SU-DHL-6 (cell line): ENCODE measurements at regions not wholly inside any gene's neighbourhood (a gene's known extent, or its start where the extent isn't known, plus 50 kb on each side); places are given as distances from the start of the nearest gene placed in this dataset.

Experiments
- H2AFZ ChIP-seq: fragments of 200-600 bp; sonication (generic); 2 replicates; pipeline ENCODE4 v1.6.1; 2014; ENCODE audit warnings: low read depth, mild to moderate bottlenecking, moderate library complexity, mixed read lengths, antibody characterized with exemption, low read length; ENCODE audit not compliant: severe bottlenecking
- H3F3A ChIP-seq: fragments of 200-600 bp; shearing (Covaris generic); 2 replicates; pipeline ENCODE4 v1.6.0; 2016; ENCODE audit warnings: antibody characterized with exemption, mild to moderate bottlenecking; ENCODE audit not compliant: insufficient read depth
- H3K27ac ChIP-seq: fragments of 200-600 bp; sonication (generic); 2 replicates; pipeline ENCODE4 v1.5.1; 2016; ENCODE audit warnings: low read depth, mild to moderate bottlenecking, low read length, moderate library complexity, mixed read lengths
- H3K27me3 ChIP-seq: fragments of 200-600 bp; sonication (generic), shearing (Covaris generic); 2 replicates; pipeline ENCODE4 v1.6.0; 2014; ENCODE audit warnings: mild to moderate bottlenecking, low read length
- H3K36me3 ChIP-seq: fragments of 200-600 bp; sonication (generic); 2 replicates; pipeline ENCODE4 v1.6.1; 2014; ENCODE audit warnings: mild to moderate bottlenecking, low read length, mixed read lengths
- H3K4me2 ChIP-seq: fragments of 300-600, 200-600 bp; shearing (Covaris generic), sonication (generic); 2 replicates; pipeline ENCODE4 v1.6.0; 2014; ENCODE audit warnings: low read length, low read depth, mild to moderate bottlenecking; ENCODE audit not compliant: poor library complexity, severe bottlenecking
- H3K4me3 ChIP-seq: fragments of 200-600 bp; sonication (generic); 2 replicates; pipeline ENCODE4 v1.5.1; 2014; ENCODE audit warnings: antibody characterized with exemption, low read length, mild to moderate bottlenecking, mixed read lengths; ENCODE audit not compliant: insufficient read depth, poor library complexity, severe bottlenecking
- H3K79me2 ChIP-seq: fragments of 200-600 bp; sonication (generic); 2 replicates; pipeline ENCODE4 v1.6.1; 2014; ENCODE audit warnings: mild to moderate bottlenecking, low read length, moderate library complexity; ENCODE audit not compliant: insufficient read depth
- H3K9ac ChIP-seq: fragments of 200-600 bp; sonication (generic); 2 replicates; pipeline ENCODE4 v1.7.0; 2014; ENCODE audit warnings: mild to moderate bottlenecking, low read length
- H3K9me2 ChIP-seq: fragments of 200-600 bp; sonication (generic); replicated peaks from 2 replicates; pipeline ENCODE4 v1.6.1; 2014; ENCODE audit warnings: low read length; ENCODE audit not compliant: insufficient read depth
- H3K9me3 ChIP-seq: fragments of 200-600 bp; sonication (generic); 2 replicates; pipeline ENCODE4 v1.6.1; 2014; ENCODE audit warnings: low read length, mixed read lengths; ENCODE audit not compliant: insufficient read depth
- H4K20me1 ChIP-seq: fragments of 200-600 bp; sonication (generic); 2 replicates; pipeline ENCODE4 v1.6.1; 2014; ENCODE audit warnings: low read depth, mild to moderate bottlenecking, antibody characterized with exemption, low read length, moderate library complexity, mixed read lengths
- CTCF ChIP-seq: fragments of 200-600 bp; sonication (generic); IDR thresholded peaks from one replicate; pipeline ENCODE4 v1.5.1; 2017; ENCODE audit warnings: antibody characterized with exemption, mild to moderate bottlenecking, low read length, moderate library complexity; ENCODE audit not compliant: insufficient read depth, poor library complexity, severe bottlenecking
- EZH2phosphoT487 ChIP-seq: fragments of 200-600 bp; sonication (generic), shearing (Covaris generic); conservative IDR thresholded peaks from 2 replicates; pipeline ENCODE4 v1.6.1; 2018; ENCODE audit warnings: mild to moderate bottlenecking, antibody characterized with exemption, low read length, moderate library complexity, mixed read lengths

- H3K27ac ChIP-seq = no peak overlapping the region
- H4K20me1 ChIP-seq = no peaks in the 10 kb centered on the region
- H3K27me3 ChIP-seq = no peaks in the 10 kb centered on the region
- no peaks in the 10 kb centered on the region for H3F3A ChIP-seq
- no peak overlapping the region for H3K4me3 ChIP-seq
- H3K36me3 ChIP-seq = no peaks in the 10 kb centered on the region
- no peaks in the 10 kb centered on the region for H3K79me2 ChIP-seq
- H2AFZ ChIP-seq = no peak overlapping the region
- H3K9me2 ChIP-seq = no peaks in the 10 kb centered on the region
- H3K9me3 ChIP-seq = no peaks in the 10 kb centered on the region
- no peak for TF ChIP-seq CTCF
- TF ChIP-seq EZH2phosphoT487 = no peak
- no peak overlapping the region for H3K9ac ChIP-seq
- H3K4me2 ChIP-seq = no peak overlapping the region
Measured at GRCh38 chr2:887639-888038, 63.0 kb upstream of the SNTG2 start.

- H4K20me1 ChIP-seq = no peaks in the 10 kb centered on the region
- H3K9me2 ChIP-seq = no peaks in the 10 kb centered on the region
- H3K36me3 ChIP-seq = no peaks in the 10 kb centered on the region
- TF ChIP-seq CTCF = no peak
- H3K79me2 ChIP-seq = no peaks in the 10 kb centered on the region
- H3F3A ChIP-seq = no peaks in the 10 kb centered on the region
- H3K27me3 ChIP-seq = no peaks in the 10 kb centered on the region
- no peak overlapping the region for H3K9ac ChIP-seq
- H3K4me3 ChIP-seq = no peak overlapping the region
- no peak overlapping the region for H2AFZ ChIP-seq
- H3K4me2 ChIP-seq = no peak overlapping the region
- H3K27ac ChIP-seq = no peak overlapping the region
- H3K9me3 ChIP-seq = no peaks in the 10 kb centered on the region
Measured at GRCh38 chr2:886072-887022, 64.3 kb upstream of the SNTG2 start.

- TF ChIP-seq CTCF = no peak
- no peak for TF ChIP-seq EZH2phosphoT487
- H3K27me3 ChIP-seq = no peaks in the 10 kb centered on the region
- H3K4me2 ChIP-seq = no peak overlapping the region
- no peaks in the 10 kb centered on the region for H3K36me3 ChIP-seq
- no peaks in the 10 kb centered on the region for H3F3A ChIP-seq
- H2AFZ ChIP-seq = no peak overlapping the region
- H3K9ac ChIP-seq = no peak overlapping the region
- no peak overlapping the region for H3K27ac ChIP-seq
- no peaks in the 10 kb centered on the region for H4K20me1 ChIP-seq
- H3K9me3 ChIP-seq = no peaks in the 10 kb centered on the region
- no peak overlapping the region for H3K4me3 ChIP-seq
- H3K79me2 ChIP-seq = no peaks in the 10 kb centered on the region
- H3K9me2 ChIP-seq = no peaks in the 10 kb centered on the region
Measured at GRCh38 chr2:885230-886071, 65.2 kb upstream of the SNTG2 start.
